ENCODE measurements at regions not wholly inside any gene's neighbourhood (a gene's known extent, or its start where the extent isn't known, plus 50 kb on each side); places are given as distances from the start of the nearest gene placed in this dataset.

DNA sequence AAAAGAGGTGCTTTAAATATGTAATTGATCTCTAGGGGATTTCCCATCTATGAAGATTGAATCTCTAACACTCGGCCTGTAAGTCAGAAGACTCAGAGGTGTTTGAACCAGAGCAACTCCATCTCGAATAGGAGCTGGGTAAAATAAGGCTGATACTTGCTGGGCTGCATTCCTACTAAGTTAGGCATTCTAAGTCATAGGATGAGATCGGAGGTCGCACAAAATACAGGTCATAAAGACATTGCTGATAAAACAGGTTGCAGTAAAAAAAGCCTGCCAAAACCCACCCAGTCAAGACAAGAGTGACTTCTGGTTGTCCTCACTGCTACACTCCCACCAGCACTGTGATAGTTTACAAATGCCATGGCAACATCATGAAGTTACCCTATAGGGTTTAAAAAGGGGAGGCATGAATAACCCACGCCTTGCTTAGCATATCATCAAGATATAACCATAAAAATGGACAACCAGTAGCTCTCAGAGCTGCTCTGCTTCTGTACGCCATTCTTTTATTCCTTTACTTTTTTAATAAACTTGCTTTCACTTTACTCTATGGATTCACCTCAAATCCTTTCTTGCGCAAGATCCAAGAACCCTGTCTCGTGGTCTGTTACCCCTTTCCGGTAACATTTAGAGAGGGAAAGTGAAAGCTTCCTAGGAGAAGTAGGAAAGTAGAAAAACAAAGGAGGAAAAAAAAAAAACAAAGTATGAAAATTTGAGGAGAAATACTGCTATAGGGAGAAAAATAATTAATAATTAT is 129.7 kb upstream of the PHACTR1 start:
- DNase-seq (ENCODE audit: low read depth), result no peak

DNA sequence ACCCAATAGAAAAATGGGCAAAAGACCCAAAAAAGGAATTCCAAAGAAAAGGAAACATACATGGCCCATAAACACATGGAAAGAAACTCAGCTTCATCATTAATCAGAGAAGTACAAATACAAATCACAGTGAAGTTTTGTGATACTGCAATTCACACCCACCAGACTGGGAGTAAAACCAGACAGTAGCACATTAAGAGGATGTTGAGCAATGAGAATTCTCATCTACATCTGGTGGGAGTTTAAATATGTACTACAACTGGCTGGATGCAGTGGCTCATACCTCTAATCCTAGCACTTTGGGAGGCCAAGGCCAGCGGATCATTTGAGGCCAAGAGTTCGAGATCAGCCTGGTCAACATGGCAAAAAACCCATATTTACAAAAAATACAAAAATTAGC is 125.7 kb upstream of the PHACTR1 start:
- DNase-seq (ENCODE audit: low read depth), result no peak

DNA sequence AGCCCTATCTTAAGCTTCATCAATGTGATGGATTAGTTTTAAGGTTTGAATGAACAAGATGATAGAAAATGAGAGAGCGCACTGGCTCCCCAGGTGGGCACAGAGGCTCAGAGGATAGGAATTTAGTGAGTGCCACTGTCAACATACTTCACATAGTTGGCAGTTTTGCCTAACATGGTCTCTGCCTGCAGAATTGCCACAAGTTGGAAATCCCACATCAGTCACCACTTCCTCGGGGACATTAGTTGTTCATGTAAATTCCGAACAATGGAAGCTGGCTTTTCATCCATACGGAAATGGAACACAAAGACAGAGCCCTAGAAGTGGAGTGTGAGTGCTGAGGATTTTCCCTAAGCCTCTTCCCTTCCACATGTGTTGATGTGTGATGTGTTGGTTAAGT is 123.9 kb upstream of the PHACTR1 start:
- no peak for DNase-seq (ENCODE audit: low read depth)

DNA sequence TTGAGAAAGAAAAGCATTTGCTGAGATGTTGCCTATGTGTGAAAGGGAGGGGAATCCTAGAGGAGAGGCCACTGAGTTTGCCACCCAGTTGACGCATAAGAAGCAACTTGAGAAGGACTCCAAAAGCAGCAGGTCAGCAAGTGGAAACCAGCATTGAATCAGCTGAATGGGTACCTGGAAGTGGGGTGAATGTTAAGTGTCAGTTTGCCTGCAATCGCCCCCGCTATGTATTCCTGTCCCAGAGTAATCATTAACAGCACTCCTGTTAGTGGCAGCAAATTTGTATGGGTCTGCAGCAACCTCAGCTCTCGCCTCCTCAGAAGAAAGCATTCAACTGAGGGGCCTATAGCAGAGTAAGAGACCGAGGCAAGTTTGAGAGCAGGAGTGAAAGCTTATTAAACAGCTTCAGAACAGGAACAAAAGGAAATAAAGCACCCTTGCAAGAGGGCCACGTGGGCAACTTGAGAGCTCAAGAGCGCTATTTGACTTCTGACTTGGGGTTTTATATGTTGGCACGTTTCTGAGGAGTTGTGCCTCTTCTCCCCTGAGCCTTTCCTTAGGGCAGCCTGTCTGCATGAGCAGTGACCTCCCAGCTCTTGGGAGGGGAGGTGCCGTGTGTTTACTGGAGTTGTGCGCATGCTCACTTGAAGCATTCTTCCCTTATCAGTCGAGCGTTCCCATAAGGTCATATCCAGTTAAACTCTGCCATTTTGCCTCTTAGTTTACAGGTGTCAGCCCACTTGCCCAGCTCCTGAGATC is 122.6 kb upstream of the PHACTR1 start:
- no peak for DNase-seq (ENCODE audit: low read depth)

DNA sequence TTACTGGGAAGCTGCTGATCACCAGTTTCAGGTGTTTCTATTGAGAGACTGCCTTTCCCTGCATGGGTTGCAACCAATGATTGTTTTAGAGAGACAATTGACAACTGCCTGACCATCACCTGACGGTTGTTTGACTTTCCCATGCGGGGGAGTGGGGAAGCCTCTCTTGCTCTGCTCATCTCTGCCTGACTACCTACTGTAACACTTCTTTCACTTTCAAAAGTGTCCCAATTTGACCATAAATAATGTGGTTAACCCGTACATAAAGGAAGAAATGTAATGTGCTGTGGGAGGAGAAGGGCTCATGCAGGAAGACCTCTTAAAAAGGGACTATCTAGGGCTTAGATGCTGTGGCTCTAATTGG is 122.1 kb upstream of the PHACTR1 start:
- no peak for DNase-seq (ENCODE audit: low read depth)

DNA sequence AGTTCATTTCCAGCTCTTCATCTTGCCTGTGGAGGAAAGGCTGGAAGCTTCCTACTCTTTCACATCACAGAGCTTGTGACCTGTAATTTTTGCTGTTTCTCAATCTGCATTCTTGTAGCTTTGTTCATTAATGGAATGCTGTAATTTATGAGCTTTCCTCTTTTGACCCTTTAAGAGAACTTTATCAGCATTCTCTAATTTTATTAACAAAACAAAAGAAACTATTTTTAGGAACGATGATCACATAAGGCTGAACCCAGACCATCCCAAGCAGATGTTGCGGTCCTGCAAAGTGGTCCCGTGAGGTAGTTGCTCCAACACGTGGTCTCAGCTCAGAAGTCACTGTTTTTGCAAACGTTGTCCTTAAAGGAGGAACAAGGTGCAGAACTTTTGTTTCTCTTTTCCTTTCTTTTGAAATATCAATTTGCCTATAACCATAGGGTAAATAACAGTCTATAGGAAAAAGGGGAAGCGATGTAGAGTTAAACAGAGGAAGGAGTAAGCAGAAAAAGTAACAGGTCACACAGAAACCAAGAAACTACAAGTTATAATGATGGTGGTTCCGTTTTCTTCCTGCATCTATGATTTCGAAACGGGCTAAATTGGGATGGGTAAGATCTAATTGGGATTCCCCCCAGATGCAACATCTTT is 121.3 kb upstream of the PHACTR1 start:
- DNase-seq (ENCODE audit: low read depth), result no peak

DNA sequence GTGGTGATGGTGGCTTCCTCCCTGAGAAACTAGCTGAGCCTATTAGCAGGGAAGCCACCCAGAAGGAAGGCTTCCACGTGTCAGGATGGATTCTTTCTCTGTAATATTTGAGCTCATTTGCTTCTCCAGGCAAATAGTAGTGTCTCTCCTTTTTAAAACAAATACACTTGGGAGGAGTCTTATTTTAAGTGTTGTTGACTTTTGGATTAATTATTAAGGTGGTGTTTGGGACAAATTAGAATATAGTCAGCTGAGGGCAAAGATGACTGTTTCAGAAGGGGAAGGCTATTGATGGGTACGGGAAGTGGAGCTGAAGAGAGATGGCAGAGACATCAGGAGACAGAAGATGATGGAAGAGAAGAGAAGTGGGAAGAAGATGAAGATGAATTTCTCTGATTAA is 119.8 kb upstream of the PHACTR1 start:
- DNase-seq (ENCODE audit: low read depth), result no peak

DNA sequence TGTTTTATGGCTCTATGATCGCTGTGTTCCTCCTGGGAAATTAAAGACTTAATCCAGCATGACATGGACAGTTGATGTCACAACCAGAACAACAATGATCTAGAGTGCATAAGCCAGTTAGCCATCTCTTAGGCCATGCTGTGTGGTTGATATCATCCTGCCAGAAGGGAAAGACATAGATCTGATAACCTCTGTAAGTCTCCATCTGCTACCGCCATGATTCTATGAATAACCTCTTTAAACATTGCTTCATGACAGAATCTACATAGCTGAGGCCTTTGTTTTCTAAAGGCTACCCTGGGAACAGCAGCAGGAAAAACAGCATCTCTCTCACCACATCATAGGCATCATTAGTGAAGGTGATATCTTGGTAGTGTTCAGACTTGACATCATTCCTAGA is 117.6 kb upstream of the PHACTR1 start:
- no peak for DNase-seq (ENCODE audit: low read depth)

DNA sequence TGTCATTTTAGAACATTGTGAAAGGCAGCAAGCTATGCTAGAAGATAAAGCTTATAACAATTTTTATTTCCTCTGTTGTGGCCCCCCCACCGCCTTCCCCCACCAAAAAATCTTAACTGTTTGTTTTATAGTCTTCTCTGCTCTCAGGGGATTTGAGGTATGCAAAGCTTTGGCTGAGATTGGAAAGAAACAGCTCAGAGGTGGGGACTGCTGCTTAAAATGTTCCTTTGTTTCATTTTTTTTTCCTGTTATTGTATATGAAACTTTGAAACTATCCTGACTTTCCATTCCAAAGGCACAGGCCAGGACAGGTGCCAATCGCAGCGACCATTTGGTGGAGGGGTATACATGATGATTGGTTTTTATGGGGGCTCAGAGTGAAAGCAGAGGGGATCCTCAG is 114.7 kb upstream of the PHACTR1 start:
- no peak for DNase-seq (ENCODE audit: low read depth)

DNA sequence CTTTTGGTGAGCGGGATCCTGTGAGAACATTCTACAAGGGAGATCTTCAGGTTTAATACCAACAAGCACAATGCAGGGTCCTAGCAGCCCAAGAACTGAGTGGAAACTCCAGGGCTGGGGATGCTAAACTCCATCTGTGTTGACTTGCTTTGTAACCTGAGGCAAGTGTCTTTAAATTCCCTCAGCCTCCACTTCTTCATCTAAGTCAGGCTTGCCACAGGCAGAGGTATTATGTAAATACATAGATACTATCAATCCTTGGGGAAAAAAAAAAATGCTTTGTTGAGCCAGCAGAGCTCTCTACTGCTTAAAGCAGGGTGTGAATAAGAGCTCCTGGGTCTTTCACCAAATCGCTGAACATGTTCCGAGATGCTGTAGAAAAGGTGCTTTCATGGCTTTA is 114.2 kb upstream of the PHACTR1 start:
- DNase-seq (ENCODE audit: low read depth), result no peak

DNA sequence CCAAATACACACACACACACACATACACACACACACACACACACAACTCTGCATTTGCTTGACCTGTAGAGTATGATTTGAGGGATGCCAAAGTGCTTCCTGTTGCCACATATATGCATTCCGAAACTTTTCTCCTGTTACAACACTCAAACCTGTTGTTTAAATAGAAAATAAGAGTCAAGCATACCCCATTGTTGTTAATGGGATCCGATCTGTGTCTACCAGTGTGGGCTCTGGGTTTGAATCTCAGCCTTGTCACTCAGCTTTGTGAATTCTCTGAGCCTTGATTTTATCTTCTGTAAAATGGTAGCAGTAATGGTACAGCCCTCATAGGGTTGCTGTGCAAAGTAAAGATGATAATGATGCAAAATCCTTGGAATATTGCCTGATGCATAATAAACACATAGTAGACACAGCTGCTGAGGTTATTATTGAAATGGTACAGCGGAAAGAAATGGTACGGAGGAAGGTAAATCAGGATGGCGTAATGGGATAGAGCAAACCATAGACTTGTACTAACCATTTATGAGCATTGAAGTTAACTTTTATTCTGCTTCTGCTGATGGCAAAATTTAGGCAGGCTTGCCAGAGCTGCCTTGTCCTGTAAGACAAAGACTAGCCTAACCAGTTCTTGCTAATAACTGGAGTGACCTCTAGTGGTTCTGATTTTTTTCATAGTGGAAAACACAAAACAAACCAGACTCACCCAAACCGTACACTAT is 113.5 kb upstream of the PHACTR1 start:
- DNase-seq (ENCODE audit: low read depth), result peak; percentile 49

DNA sequence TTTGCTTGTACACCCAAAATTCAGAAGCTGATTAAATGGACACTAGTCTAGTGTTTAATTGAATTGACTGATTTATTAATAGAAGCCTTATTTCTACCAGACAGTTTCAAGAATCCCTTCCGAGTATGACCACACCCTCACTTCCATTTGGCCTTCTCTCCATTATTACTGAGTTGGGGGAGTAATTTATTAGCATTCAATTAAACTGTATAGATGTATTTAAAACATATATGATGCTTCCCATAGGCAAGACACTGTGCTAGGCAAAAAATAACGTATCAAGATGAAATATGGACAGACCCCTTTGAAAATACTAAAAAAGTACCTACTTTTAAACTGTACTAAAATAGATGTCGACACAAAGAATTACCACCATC is 112.9 kb upstream of the PHACTR1 start:
- no peak for DNase-seq (ENCODE audit: low read depth)

DNA sequence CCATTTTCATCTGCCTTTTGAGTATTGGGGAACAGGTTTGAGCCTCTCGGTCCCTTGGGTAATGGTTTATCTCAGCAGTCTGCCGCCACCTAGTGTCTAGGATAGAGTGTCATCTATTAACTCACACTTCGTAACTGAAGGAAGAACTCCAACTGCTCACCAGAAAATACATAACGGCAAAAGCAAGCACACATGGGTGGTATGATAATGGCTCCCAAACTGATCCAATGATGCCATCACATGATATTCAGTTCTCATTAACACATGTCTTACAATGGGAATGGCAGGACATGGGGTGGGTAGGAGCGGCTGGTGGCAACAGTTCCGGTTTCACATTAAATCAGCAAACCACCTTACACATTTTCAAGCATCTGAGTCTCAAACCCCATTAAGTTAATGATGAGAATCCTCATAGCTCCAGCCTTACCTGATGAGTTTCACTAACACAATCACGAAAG is 110.7 kb upstream of the PHACTR1 start:
- DNase-seq (ENCODE audit: low read depth), result peak; percentile 30

DNA sequence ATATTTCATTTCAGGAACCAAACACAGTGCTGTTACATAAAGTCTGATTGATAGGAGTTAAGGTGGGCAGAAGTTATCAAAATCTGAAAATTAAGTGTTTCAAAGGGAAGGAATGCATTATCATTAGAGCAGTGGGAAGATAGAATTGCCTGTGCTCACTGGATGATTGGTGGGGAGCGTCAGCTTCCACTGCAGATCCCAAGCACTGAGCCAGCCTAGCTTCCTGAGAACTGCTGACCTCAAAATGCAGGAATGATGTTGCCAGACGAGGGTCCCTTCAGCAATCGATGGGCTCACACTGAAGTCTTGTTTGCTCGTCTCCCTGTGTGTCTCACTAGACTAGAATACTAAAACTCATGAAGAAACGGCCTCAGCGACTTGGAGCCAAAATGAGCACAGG is 110.0 kb upstream of the PHACTR1 start:
- DNase-seq (ENCODE audit: low read depth), result no peak

DNA sequence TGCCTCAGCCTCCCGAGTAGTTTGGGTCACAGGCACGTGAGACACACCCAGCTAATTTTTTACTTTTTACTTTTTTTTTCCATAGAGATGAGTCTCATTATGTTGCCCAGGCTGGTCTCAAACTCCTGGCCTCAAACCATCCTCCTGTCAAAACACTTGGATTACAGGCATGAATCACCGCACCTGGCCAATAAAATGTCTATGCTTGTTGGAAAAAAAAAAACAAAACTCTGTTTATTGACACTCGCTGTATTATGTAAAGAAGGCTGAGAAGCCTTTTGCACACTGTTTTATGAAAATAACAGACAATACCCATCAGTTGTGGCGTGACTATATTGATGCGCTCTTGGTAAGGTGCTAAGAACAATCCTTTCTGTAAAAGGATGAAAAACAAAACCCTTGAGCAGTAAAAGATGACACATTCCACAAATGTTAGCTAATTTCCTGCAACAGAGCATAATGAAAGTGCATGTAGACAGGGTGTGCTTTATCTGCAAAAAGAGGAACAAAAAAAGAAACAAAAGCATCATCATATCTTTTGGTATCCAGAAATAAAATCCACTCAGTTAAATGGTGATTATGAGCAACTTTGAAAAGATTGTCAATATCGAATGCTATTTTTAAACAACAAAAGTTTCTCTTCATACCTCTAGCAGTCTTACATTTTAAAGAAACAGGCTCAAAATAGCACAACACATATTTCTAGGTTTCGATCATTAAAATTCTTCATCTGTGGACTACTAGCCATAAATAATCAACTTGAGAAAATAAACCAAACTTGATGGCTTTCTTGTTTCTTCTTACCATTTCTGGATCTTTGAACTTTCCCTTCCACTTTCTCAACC is 108.3 kb upstream of the PHACTR1 start:
- peak; percentile 17 for DNase-seq (ENCODE audit: low read depth)

DNA sequence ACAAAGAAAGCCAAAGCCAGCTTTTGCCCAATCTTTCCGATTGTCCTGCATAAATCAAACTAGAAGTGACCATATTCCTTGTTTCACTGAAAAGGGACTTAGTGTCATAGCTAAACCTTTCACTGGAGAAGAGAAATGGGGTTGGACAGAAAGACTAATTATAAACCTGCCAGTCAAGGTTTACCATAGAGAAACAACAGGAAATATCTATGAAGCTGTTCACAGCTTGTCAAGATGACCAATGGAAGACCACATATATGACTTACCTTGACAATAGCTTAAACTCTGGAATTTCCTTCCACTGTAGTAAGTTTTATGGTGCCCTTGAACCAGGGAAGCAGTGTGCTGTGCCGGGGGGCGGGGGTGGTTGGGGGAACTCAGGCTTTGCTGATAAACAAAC is 107.7 kb upstream of the PHACTR1 start:
- DNase-seq (ENCODE audit: low read depth), result no peak

DNA sequence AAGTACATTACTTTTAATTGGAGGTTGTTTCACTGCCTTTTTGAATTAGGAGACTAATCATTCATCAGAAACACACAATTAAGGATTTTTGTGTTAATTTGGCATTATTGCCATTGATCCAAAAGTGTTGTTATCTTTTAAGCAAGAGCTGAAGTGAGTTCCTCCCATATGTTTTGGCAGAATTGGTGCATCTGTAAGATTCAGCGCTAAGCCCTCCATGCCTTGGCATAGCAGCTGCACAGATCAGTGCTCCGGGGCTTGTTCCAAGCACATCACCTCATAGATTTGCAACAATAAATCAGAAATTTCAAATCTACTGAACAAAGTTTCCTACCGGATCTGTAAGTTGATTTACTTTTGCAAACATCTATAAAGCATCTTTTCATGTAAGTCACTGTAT is 106.8 kb upstream of the PHACTR1 start:
- no peak for DNase-seq (ENCODE audit: low read depth)

DNA sequence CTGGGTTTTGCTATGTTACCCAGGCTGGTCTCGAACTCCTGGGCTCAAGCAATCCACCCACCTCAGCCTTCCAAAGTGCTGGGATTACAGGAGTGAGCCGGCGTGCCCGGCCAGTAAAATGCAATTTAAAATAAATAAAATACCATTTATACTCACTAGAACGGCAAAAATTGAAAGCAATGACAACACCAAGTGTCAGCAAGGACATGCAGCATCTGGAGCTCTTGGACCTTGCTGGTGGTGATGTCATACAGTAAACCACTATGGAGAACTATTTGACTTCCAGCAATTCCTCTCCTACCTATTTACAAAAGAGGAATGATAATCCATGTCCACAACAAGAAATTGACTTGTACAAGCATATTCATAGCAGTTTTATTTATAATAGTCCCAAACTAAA is 105.7 kb upstream of the PHACTR1 start:
- no peak for DNase-seq (ENCODE audit: low read depth)

DNA sequence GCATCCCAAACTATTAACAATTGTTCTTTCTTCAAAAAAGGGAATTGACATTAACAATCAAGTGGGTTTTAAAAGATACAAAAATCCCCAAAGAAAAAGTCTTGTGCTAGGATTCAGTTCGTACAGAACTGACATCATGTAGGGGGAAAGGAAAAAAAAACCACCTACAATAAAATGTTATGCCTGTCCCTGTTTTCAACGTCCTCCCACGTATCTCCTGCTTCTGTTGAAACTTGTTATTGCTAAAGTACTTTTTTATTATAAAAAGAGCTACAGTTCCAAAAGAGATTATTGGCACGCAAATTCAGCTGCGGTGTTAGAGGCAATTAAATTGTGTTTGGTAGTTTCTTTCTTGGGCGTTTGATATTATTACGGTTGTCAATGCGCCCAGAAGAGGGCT is 102.8 kb upstream of the PHACTR1 start:
- no peak for DNase-seq (ENCODE audit: low read depth)

DNA sequence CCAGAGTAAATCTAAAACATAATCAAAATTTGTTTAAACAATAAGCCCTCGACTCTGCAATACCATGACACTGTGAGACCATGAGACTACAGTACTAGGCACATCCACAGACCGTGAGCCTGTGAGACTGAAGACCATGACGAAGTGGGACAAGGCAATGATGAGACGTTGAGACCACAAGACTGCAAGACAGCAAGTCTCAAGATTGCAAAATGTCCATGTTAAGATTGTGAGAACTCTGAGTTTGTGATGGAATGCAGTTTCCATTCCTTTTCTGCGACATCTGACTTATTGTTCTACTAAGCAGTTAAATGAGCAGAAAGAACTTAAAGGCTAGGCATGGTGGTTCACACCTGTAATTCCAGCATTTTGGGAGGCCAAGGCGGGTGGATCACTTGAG is 102.1 kb upstream of the PHACTR1 start:
- DNase-seq (ENCODE audit: low read depth), result no peak

DNA sequence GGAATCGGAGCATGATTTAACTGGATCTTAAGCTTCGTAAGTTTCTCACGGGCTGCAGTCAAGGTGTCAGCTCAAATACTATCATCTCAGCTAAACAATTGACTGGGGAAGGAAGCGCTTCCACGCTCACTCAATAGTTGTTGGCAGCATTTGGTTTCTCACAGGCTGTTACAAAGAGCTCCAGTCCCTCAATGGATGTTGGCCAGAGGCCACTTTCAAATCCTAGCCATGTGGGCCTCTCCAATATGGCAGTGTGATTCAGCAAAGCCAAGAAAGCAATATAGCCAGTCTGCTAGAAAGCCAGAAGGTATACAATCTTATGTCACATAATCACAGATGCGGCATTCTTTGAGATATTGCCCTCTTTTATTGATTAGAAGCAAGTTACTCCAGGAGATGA is 98.3 kb upstream of the PHACTR1 start:
- DNase-seq (ENCODE audit: low read depth), result no peak

DNA sequence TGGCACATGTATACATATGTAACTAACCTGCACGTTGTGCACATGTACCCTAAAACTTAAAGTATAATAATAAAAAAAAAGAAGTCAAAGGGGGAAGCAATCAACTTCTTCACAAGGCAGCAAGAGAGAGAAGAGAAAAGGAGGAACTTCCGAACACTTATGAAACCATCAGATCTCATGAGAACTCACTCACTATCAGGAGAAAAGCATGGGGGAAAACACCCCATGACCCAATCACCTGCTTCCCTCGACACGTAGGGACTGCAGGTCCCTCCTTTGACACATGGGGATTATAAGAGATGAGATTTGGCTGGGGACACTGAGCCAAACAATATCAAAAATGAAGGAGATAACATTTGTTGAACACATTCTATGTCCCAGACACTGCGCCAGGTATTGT is 94.8 kb upstream of the PHACTR1 start:
- DNase-seq (ENCODE audit: low read depth), result no peak

Measured in non-pigmented ciliary epithelial cell (primary cell).